GM12872 (cell line): ENCODE measurements at regions not wholly inside any gene's neighbourhood (a gene's known extent, or its start where the extent isn't known, plus 50 kb on each side); places are given as distances from the start of the nearest gene placed in this dataset.

Experiments
- TF ChIP-seq, protein P1 (sequence below): IDR thresholded peaks from 3 replicates; pipeline ENCODE4 v1.5.1; 2011; ENCODE audit warnings: low read depth, mild to moderate bottlenecking, low read length, moderate library complexity; ENCODE audit not compliant: insufficient read depth

DNA sequence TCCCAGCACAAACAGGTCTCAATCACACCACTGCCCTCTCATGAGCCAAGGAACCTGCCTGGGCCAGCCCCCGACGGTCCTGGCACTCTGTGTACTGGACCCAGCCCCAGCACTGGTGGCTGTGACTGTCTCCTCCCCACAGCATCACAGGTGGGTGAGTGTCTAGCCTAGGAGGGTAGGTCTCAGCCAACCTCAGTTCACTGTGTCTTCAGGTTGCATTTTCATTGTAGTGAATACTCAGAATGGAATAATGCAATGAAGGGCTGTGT is 163.4 kb upstream of the NSMCE3 start:
- TF ChIP-seq, protein P1, sequence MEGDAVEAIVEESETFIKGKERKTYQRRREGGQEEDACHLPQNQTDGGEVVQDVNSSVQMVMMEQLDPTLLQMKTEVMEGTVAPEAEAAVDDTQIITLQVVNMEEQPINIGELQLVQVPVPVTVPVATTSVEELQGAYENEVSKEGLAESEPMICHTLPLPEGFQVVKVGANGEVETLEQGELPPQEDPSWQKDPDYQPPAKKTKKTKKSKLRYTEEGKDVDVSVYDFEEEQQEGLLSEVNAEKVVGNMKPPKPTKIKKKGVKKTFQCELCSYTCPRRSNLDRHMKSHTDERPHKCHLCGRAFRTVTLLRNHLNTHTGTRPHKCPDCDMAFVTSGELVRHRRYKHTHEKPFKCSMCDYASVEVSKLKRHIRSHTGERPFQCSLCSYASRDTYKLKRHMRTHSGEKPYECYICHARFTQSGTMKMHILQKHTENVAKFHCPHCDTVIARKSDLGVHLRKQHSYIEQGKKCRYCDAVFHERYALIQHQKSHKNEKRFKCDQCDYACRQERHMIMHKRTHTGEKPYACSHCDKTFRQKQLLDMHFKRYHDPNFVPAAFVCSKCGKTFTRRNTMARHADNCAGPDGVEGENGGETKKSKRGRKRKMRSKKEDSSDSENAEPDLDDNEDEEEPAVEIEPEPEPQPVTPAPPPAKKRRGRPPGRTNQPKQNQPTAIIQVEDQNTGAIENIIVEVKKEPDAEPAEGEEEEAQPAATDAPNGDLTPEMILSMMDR, result no peak

DNA sequence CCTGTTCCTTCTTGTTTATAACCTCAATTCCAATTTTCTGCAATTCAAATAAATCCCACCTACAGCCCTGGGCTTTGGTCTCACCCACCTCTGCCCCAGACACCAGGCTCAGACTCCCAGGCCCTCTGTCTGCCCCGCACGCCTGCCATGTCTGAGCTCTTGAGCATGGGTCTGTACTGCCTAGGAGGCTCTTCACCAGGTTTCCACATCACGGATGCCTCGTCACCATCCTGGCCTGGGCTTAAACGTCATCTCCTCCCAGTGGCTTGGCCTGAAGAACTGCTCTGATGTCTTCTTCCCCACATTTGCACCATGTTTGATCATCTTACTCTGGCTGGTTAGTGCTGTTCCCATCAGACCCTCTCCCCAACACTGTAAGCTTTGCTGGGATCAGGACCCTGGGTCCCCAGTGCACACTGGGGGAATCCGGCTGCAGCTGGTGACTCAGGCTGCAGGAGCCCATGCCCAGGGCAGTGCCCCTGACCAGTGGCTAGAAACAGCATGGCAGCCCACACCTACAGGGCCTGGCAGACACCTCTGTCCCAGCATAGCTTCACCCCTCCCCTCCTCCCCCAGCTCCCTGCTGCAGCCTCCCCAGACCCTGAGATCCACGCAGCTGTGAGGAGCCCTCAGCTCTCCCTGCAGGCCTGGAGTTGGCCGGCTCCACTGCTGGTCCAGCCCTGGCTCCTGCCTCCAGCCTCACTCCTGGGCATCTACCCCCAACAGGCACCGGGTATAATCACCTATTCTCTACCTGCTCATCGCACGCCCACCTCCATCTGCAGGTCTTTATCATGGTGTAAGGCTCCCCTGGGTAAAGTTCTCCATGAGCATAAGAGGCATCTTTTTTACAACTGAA is 162.8 kb upstream of the NSMCE3 start:
- TF ChIP-seq, protein P1, result no peak

DNA sequence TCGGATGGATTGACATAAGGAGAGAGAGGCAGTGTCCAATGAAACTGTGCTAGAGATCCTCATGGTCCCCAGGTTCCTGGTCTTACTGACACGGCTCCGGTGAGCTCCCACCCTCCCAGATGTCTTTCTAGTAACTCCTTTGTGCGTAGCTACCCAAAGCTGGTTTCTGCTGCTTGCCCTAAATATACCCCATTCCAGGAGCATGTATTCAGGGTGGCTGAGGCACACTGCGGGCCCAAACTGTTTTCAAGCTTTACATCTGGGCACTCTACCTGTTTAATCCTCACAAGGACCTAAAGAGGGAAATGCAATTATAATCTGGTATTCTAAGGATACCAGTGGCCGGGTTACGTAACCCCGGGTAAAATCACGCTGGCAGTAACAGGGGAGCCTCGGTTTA is 161.2 kb upstream of the NSMCE3 start:
- TF ChIP-seq, protein P1, result no peak

DNA sequence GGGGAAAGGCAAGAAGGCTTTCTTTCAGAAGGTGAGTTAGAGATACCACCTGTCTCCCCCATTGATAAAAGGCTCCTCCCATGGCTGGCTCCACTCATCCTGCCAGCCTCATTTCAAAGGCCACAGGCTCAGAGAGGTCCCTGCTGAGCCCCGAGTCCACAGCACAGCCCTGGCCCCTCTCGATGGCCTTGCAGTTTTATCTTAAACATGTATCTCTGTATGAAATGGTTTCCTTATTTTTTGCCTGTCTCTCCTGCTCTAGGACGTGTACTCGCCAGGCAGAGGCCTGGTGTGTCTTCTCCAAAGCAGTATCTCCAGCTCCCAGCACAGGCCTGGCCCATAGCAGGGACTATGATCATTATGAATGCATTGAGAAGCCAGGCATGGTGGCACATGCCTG is 160.5 kb upstream of the NSMCE3 start:
- TF ChIP-seq, protein P1, result no peak

DNA sequence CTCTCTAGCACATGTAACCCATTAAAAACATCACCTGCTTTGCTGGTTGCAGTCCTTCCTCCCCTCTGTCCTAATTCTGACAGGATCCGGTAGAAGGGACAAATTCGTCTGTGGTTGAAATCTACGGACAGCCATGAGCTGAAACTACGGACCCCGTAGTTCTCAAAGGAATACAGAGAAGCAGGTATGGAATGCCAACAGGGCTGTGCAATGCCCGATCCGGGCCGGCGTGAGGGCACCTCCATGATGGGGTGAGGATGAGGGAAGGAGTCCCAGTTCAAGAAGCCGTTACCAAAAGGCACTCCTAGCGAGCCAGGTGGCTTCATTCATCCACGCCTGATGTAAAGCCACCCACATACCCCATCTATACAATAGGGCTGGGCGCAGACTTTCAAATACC is 160.0 kb upstream of the NSMCE3 start:
- TF ChIP-seq, protein P1, result no peak

DNA sequence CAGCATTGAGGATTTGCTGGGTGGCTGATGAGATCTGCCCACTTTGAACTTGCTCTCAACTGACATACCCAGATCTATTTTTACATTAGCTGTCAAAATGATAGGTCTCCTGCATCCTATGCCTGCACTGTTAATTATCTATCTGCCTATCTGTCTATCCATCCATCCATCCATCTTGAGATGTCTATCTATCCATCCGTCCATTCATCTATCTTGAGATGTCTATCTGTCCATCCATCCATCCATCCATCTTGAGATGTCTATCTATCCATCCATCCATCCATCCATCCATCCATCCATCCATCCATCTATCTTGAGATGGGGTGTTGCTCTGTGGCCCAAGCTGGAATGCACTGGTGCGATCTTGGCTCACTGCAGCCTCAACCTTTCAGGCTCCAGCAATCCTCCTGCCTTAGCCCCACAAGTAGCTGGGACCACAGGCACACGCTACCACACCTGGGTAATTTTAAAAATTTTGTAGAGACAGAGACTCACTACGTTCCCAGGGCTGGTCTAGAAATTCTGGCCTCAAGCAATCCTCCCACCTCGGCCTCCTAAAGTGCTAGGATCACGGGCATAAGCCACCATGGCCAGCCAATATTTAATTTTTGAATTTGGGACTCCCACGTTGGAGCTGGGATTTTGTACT is 159.4 kb upstream of the NSMCE3 start:
- TF ChIP-seq, protein P1, result no peak

DNA sequence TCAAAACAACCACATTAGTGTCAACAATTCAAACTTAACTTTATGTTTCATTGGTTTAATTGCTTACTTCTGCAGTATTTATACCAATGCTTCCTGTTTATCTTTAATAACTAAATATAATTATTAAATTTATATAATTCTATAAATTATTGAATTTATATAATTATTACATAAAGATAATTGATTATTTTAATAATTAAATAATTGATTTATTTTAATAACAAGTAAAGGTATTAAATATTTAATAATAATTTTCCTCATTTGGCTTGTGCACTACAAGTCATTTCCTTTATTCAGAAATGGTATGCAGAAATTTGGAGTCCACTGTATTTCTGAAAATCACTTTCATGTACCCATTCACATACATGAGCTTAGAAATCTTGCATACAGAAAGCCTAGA is 156.2 kb upstream of the NSMCE3 start:
- TF ChIP-seq, protein P1, result no peak
